Frontal cortex (tissue), 3 donors: ENCODE measurements at regions not wholly inside any gene's neighbourhood (a gene's known extent, or its start where the extent isn't known, plus 50 kb on each side); places are given as distances from the start of the nearest gene placed in this dataset.

Experiments used
- DNase-seq, 2 donors: peaks; one replicate each; pipeline ENCODE4 v3.0.0; 2012; ENCODE audit warnings: low spot score in 2 of 2
- FAIRE-seq: peaks from 2 replicates; lab custom pipeline; 2012; peaks lifted over from hg19 to GRCh38; lab: Jason Lieb, UNC
- donor health status: control.
- donor health status: control.
- donor health status: control.

DNA sequence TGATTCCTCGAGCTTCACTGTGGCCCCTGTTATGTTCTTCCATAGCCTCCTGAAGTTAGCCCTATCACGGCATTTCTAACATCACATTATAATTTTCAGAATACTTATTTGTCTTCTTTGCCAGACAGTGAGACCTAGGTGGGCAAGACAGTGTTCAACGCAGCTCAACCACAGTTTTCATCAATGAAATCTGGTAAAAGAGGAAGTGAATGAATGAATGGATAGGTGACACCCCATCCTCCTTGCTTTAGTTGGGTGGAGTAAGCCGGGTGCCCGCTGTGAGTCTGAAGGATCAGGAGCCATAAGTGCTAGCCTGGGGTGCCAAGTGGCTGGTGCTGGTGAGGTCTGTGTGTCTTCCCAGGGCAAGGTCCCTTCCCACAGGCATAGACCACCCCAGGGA is 60.2 kb upstream of the MTNR1B start:
- DNase-seq (no peak), FAIRE-seq (no peak)

GRCh38 chr11:92911478-92911877 is 58.0 kb upstream of the MTNR1B start:
- FAIRE-seq (no peak), DNase-seq (no peak)

DNA sequence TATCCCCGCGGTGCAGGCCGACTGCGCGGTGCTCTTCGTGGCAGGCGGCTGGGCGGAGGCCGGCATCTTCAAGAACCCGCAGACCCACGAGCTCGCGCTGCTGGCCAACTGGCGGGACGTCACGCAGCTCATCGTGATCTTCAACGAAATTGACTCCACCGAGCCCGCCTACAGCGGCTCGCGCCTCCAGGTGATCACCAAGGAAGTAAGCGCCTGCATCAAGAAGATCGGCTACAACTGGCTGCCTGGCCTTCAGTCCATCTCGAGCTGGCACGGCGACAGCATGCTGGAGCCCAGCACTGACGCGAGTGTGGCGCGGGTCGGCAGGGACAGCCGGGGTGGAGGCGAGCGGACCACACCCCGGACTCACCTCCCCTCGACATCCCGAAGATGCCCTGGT is 53.9 kb upstream of the MTNR1B start:
- FAIRE-seq (no peak), DNase-seq (no peak)

DNA sequence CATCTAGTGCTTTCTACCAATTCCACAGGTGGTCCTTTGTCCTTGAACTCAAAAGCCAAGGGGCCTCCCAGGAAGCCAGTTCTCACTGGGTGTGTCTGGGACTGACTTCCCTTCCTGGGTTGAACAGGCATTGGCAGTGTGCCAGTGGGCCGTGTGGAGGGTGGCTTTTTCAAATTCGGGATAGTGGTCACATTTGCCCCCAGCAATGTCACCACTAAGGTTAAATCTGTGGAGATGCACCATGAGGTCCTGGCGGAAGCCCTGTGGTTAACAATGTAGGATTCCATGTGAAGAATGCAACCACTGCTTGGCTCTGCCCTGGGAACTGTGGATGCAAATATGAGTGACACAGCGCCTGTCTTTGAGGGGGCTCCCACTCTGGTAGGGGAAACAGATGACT is 53.2 kb upstream of the MTNR1B start:
- FAIRE-seq (no peak), DNase-seq (no peak)

- no peak for FAIRE-seq
- DNase-seq = no peak
Observed at GRCh38 chr11:92917927-92918326, 51.5 kb upstream of the MTNR1B start.

- no peak for DNase-seq
- FAIRE-seq = no peak
Observed at GRCh38 chr11:92919048-92919447, 50.4 kb upstream of the MTNR1B start.
